ENCODE measurements at regions not wholly inside any gene's neighbourhood (a gene's known extent, or its start where the extent isn't known, plus 50 kb on each side); places are given as distances from the start of the nearest gene placed in this dataset.
A peak's percentile ranks its signal among the peaks of the same experiment; 100 is the strongest.

- H4K20me1 ChIP-seq (ENCODE audit: control insufficient read depth, extremely low read depth, insufficient read depth, low read length), result no peaks in the 10 kb centered on the region
- no peak overlapping the region for H3K4me3 ChIP-seq (replicated peaks in 1 of 4; ENCODE audit: control extremely low read depth in 1 of 4, insufficient read depth in 1 of 4, low read depth in 3 of 4, low read length in 4 of 4)
- peak; percentile 89 to 94 for DNase-seq (ENCODE audit: low read depth in 2 of 2)
- H3K4me2 ChIP-seq (ENCODE audit: extremely low read depth, insufficient read depth, low read length), result peak overlapping the region; percentile 4
- H3K9me3 ChIP-seq (ENCODE audit: control insufficient read depth, insufficient read depth, low read depth, low read length), result no peaks in the 10 kb centered on the region
- no peaks in the 10 kb centered on the region for H3K36me3 ChIP-seq (ENCODE audit: control insufficient read depth, insufficient read depth, low read length)
- no peaks in the 10 kb centered on the region for H3K27me3 ChIP-seq (ENCODE audit: control insufficient read depth, insufficient read depth, low read length)
- no peaks in the 10 kb centered on the region for H3K79me2 ChIP-seq (ENCODE audit: control insufficient read depth, insufficient read depth, low read length)
- no peak overlapping the region for H2AFZ ChIP-seq (ENCODE audit: low read length)
- TF ChIP-seq EZH2 (IDR thresholded peaks at IDR 0.05; ENCODE audit: low read length, missing control alignments) (no peak), CTCF (conservative IDR thresholded peaks at IDR 0.05 in 1 of 2, IDR thresholded peaks at IDR 0.05 in 1 of 2; ENCODE audit: low read depth in 1 of 2, low read length in 2 of 2) (no peak)
- H3K4me1 ChIP-seq (ENCODE audit: control insufficient read depth, extremely low read depth, insufficient read depth, low read length), result no peaks in the 10 kb centered on the region
- no peak overlapping the region for H3K27ac ChIP-seq (ENCODE audit: insufficient read depth, low read length)
- no peak overlapping the region for H3K9ac ChIP-seq (ENCODE audit: insufficient read depth, low read length)
These were observed 942.6 kb upstream of the SLC10A2 start for GRCh38 chr13:104008541-104009435.

- no peak overlapping the region for H3K27ac ChIP-seq (ENCODE audit: insufficient read depth, low read length)
- no peak overlapping the region for H2AFZ ChIP-seq (ENCODE audit: low read length)
- no peak overlapping the region for H3K4me3 ChIP-seq (replicated peaks in 1 of 4; ENCODE audit: control extremely low read depth in 1 of 4, insufficient read depth in 1 of 4, low read depth in 3 of 4, low read length in 4 of 4)
- no peaks in the 10 kb centered on the region for H3K27me3 ChIP-seq (ENCODE audit: control insufficient read depth, insufficient read depth, low read length)
- TF ChIP-seq CTCF (conservative IDR thresholded peaks at IDR 0.05 in 1 of 2, IDR thresholded peaks at IDR 0.05 in 1 of 2; ENCODE audit: low read depth in 1 of 2, low read length in 2 of 2) (no peak), EZH2 (IDR thresholded peaks at IDR 0.05; ENCODE audit: low read length, missing control alignments) (no peak)
- DNase-seq (ENCODE audit: low read depth in 2 of 2), result no peak
- H3K36me3 ChIP-seq (ENCODE audit: control insufficient read depth, insufficient read depth, low read length), result no peaks in the 10 kb centered on the region
- H3K4me2 ChIP-seq (ENCODE audit: extremely low read depth, insufficient read depth, low read length), result no peak overlapping the region
- no peaks in the 10 kb centered on the region for H3K9me3 ChIP-seq (ENCODE audit: control insufficient read depth, insufficient read depth, low read depth, low read length)
- H3K9ac ChIP-seq (ENCODE audit: insufficient read depth, low read length), result no peak overlapping the region
- H3K4me1 ChIP-seq (ENCODE audit: control insufficient read depth, extremely low read depth, insufficient read depth, low read length), result no peaks in the 10 kb centered on the region
- no peaks in the 10 kb centered on the region for H3K79me2 ChIP-seq (ENCODE audit: control insufficient read depth, insufficient read depth, low read length)
- no peaks in the 10 kb centered on the region for H4K20me1 ChIP-seq (ENCODE audit: control insufficient read depth, extremely low read depth, insufficient read depth, low read length)
These were observed 941.9 kb upstream of the SLC10A2 start for GRCh38 chr13:104008075-104008474.

- H3K27ac ChIP-seq (ENCODE audit: insufficient read depth, low read length), result no peak overlapping the region
These were observed 940.4 kb upstream of the SLC10A2 start for GRCh38 chr13:104006625-104007075.

More at GRCh38 chr13:104006625-104007075, 940.4 kb upstream of the SLC10A2 start:
- DNase-seq (ENCODE audit: low read depth in 2 of 2), result peak; percentile 16 to 90
- Histone ChIP-seq H3K36me3 (ENCODE audit: control insufficient read depth, insufficient read depth, low read length) (no peaks in the 10 kb centered on the region), H3K9ac (ENCODE audit: insufficient read depth, low read length) (no peak overlapping the region), H3K79me2 (ENCODE audit: control insufficient read depth, insufficient read depth, low read length) (no peaks in the 10 kb centered on the region), H4K20me1 (ENCODE audit: control insufficient read depth, extremely low read depth, insufficient read depth, low read length) (no peaks in the 10 kb centered on the region), H2AFZ (ENCODE audit: low read length) (no peak overlapping the region), H3K4me3 (replicated peaks in 1 of 4; ENCODE audit: control extremely low read depth in 1 of 4, insufficient read depth in 1 of 4, low read depth in 3 of 4, low read length in 4 of 4) (no peak overlapping the region), H3K4me2 (ENCODE audit: extremely low read depth, insufficient read depth, low read length) (no peak overlapping the region), H3K4me1 (ENCODE audit: control insufficient read depth, extremely low read depth, insufficient read depth, low read length) (no peaks in the 10 kb centered on the region), H3K9me3 (ENCODE audit: control insufficient read depth, insufficient read depth, low read depth, low read length) (no peaks in the 10 kb centered on the region), H3K27me3 (ENCODE audit: control insufficient read depth, insufficient read depth, low read length) (no peaks in the 10 kb centered on the region)
- TF ChIP-seq CTCF (conservative IDR thresholded peaks at IDR 0.05 in 1 of 2, IDR thresholded peaks at IDR 0.05 in 1 of 2; ENCODE audit: low read depth in 1 of 2, low read length in 2 of 2), result no peak
- no peak for TF ChIP-seq EZH2 (IDR thresholded peaks at IDR 0.05; ENCODE audit: low read length, missing control alignments)
